Right lobe of liver (tissue), 4 donors: ENCODE measurements at regions not wholly inside any gene's neighbourhood (a gene's known extent, or its start where the extent isn't known, plus 50 kb on each side); places are given as distances from the start of the nearest gene placed in this dataset.

Experiments used
- POLR2A ChIP-seq: fragments of 450-650 bp; IDR thresholded peaks from one replicate; pipeline ENCODE4 v1.6.1; 2017; ENCODE audit warnings: antibody characterized with exemption, mild to moderate bottlenecking
- TF ChIP-seq, protein P1 (sequence below), 4 donors: fragments of 200-600 bp in 3 of 4; fragments of 450-650 bp in 1 of 4; IDR thresholded peaks; one replicate each; pipeline versions ENCODE4 v1.5.1 to v1.8.0; 2016 to 2022; ENCODE audit warnings: antibody characterized with exemption in 4 of 4, mild to moderate bottlenecking in 2 of 4
- donor health status: DM: no; HTN: no; CAD: no.
- donor health status: DM: no; HTN: no; CAD: no.
- donor health status: DM: no; HTN: yes; CAD: no.

DNA sequence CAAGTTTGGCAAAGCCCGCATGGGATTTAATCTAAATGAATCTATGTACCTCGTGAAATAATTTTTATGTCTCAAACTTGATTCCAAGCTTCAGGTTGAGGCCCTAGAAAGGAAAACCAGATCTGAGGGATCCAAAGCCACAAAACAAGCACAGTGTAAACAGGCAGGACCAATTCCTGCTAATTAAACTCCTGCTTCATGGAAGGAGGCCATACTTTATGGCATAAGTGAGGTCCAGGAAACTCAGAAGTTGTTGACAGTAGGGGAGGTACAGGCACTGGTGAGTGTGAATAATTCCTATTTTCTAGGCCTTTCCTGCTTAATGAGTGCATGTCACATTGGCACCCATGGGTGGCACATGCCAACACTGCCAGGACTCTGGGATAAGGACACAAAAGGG lies 648.6 kb upstream of the SGCD start:
- TF ChIP-seq, protein P1, sequence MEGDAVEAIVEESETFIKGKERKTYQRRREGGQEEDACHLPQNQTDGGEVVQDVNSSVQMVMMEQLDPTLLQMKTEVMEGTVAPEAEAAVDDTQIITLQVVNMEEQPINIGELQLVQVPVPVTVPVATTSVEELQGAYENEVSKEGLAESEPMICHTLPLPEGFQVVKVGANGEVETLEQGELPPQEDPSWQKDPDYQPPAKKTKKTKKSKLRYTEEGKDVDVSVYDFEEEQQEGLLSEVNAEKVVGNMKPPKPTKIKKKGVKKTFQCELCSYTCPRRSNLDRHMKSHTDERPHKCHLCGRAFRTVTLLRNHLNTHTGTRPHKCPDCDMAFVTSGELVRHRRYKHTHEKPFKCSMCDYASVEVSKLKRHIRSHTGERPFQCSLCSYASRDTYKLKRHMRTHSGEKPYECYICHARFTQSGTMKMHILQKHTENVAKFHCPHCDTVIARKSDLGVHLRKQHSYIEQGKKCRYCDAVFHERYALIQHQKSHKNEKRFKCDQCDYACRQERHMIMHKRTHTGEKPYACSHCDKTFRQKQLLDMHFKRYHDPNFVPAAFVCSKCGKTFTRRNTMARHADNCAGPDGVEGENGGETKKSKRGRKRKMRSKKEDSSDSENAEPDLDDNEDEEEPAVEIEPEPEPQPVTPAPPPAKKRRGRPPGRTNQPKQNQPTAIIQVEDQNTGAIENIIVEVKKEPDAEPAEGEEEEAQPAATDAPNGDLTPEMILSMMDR (IDR thresholded peaks at IDR 0.05), result no peak
- TF ChIP-seq POLR2A, result no peak
